HCT116 (cell line): ENCODE measurements at regions not wholly inside any gene's neighbourhood (a gene's known extent, or its start where the extent isn't known, plus 50 kb on each side); places are given as distances from the start of the nearest gene placed in this dataset.

Experiments
- ATAC-seq: fragments of 200-7000 bp; cut with Tn5 transposase; 2 replicates; pipeline ENCODE4 v1.9.1; 2020; ENCODE audit warnings: mild to moderate bottlenecking, moderate library complexity
- BruUV-seq: library from RNA; stranded (reverse); fragments of 400-500 nt; replicated peaks from 2 replicates; lab custom pipeline; 2021; lab: Mats Ljungman, UMichigan
- CTCF ChIA-PET: fragments of 300-600 bp; sonication (Branson Sonifier 250); formaldehyde crosslinking; loops from one replicate; lab custom pipeline; 2021; ENCODE audit warnings: antibody characterized with exemption; lab: Charles Lee
- POLR2A ChIA-PET: fragments of 300-600, 350-600 bp; sonication (Branson Sonifier 250); formaldehyde crosslinking; loops from one replicate; lab custom pipeline; 2021; ENCODE audit warnings: antibody characterized with exemption; lab: Charles Lee
- RAD21 ChIA-PET, 2 experiments: fragments of 300-600 bp; sonication (Branson Sonifier 250); formaldehyde crosslinking; loops; one replicate each; lab custom pipeline; 2023; ENCODE audit warnings: low total read pairs in 2 of 2; ENCODE audit not compliant: uncharacterized antibody in 2 of 2, unreplicated experiment in 2 of 2, low non-redundant PET in 1 of 2; lab: Charles Lee
- DNase-seq: peaks from one replicate; pipeline ENCODE4 v3.0.0-alpha.2; 2010; ENCODE audit warnings: low read depth, low spot score
- H2AFZ ChIP-seq: fragments of 200-600 bp; shearing (Covaris generic), sonication (generic); 2 replicates; pipeline ENCODE4 v1.6.1; 2017; ENCODE audit warnings: low read depth, mixed run types, mixed read lengths, antibody characterized with exemption, low read length; ENCODE audit not compliant: poor library complexity, severe bottlenecking
- H3K27ac ChIP-seq: 2 replicates; pipeline ENCODE4 v1.5.1; 2012; ENCODE audit warnings: low read depth, low read length
- H3K27me3 ChIP-seq: fragments of 200-600 bp; sonication (generic); 2 replicates; pipeline ENCODE4 v1.6.1; 2016; ENCODE audit warnings: mixed run types, low read length, mixed read lengths; ENCODE audit not compliant: insufficient read depth
- H3K36me3 ChIP-seq, 2 experiments: fragments of 200-500 bp in 1 of 2; fragments of 200-600 bp in 1 of 2; sonication (Bioruptor generic) in 1 of 2; sonication (generic) in 1 of 2; 2 replicates each; pipeline versions ENCODE4 v1.5.1 to v1.6.1; 2014 to 2016; ENCODE audit warnings: low read length in 2 of 2, inconsistent platforms in 1 of 2, mixed read lengths in 1 of 2, mixed run types in 1 of 2; ENCODE audit not compliant: insufficient read depth in 2 of 2, control insufficient read depth in 1 of 2
- H3K4me1 ChIP-seq, 2 experiments: fragments of 200-600 bp in 1 of 2; sonication (generic) in 1 of 2; 2 replicates each; pipeline versions ENCODE4 v1.5.1 to v1.6.1; 2012 to 2017; ENCODE audit warnings: low read length in 2 of 2, inconsistent platforms in 1 of 2, mild to moderate bottlenecking in 1 of 2, mixed read lengths in 1 of 2, mixed run types in 1 of 2, moderate library complexity in 1 of 2; ENCODE audit not compliant: insufficient read depth in 2 of 2, control insufficient read depth in 1 of 2
- H3K4me2 ChIP-seq: fragments of 200-600 bp; sonication (generic); 2 replicates; pipeline ENCODE4 v1.6.1; 2017; ENCODE audit warnings: mixed run types, low read length, mixed read lengths
- H3K4me3 ChIP-seq, 2 experiments: fragments of 200-600 bp in 1 of 2; sonication (generic) in 1 of 2; replicated peaks in 1 of 2; 2 replicates each; pipeline ENCODE4 v1.5.1; 2011 to 2016; ENCODE audit warnings: low read length in 2 of 2, control low read depth in 1 of 2, low read depth in 1 of 2, mild to moderate bottlenecking in 1 of 2, mixed read lengths in 1 of 2, mixed run types in 1 of 2
- H3K79me2 ChIP-seq: fragments of 200-600 bp; sonication (generic); 2 replicates; pipeline ENCODE4 v1.6.1; 2017; ENCODE audit warnings: mild to moderate bottlenecking, mixed run types, low read length, moderate library complexity, mixed read lengths; ENCODE audit not compliant: insufficient read depth
- H3K9ac ChIP-seq: fragments of 200-600 bp; sonication (generic); 2 replicates; pipeline ENCODE4 v1.6.1; 2016; ENCODE audit warnings: low read length, mixed read lengths
- H3K9me2 ChIP-seq: fragments of 200-600 bp; sonication (generic), shearing (Covaris generic); 2 replicates; pipeline ENCODE4 v1.6.1; 2017; ENCODE audit warnings: mixed run types, mild to moderate bottlenecking, moderate library complexity; ENCODE audit not compliant: insufficient read depth
- H3K9me3 ChIP-seq, 2 experiments: fragments of 200-500 bp in 1 of 2; fragments of 200-600 bp in 1 of 2; sonication (Bioruptor generic) in 1 of 2; sonication (generic) in 1 of 2; 2 replicates each; pipeline ENCODE4 v1.6.1; 2014 to 2017; ENCODE audit warnings: low read length in 2 of 2, mixed read lengths in 2 of 2, inconsistent platforms in 1 of 2, low read depth in 1 of 2, mild to moderate bottlenecking in 1 of 2, mixed run types in 1 of 2, moderate library complexity in 1 of 2; ENCODE audit not compliant: control insufficient read depth in 1 of 2, insufficient read depth in 1 of 2
- H4K20me1 ChIP-seq: fragments of 200-600 bp; sonication (generic), shearing (Covaris generic); 2 replicates; pipeline ENCODE4 v1.6.1; 2017; ENCODE audit warnings: mixed run types, mild to moderate bottlenecking, moderate library complexity; ENCODE audit not compliant: insufficient read depth
- CBX3 ChIP-seq: IDR thresholded peaks from 2 replicates; pipeline ENCODE4 v1.6.1; 2012; ENCODE audit warnings: low read depth
- CEBPB ChIP-seq: IDR thresholded peaks from 2 replicates; pipeline ENCODE4 v1.6.1; 2012; ENCODE audit warnings: low read depth
- EGR1 ChIP-seq: IDR thresholded peaks from 2 replicates; pipeline ENCODE4 v1.6.1; 2012; ENCODE audit warnings: low read depth
- ELF1 ChIP-seq: IDR thresholded peaks from 2 replicates; pipeline ENCODE4 v1.6.1; 2012; ENCODE audit warnings: low read depth, borderline replicate concordance
- EZH2 ChIP-seq: fragments of 200-600 bp; sonication (generic); IDR thresholded peaks from 2 replicates; pipeline ENCODE4 v1.6.1; 2017; ENCODE audit warnings: antibody characterized with exemption, mixed run types
- FOSL1 ChIP-seq: IDR thresholded peaks from 2 replicates; pipeline ENCODE4 v1.6.1; 2012; ENCODE audit warnings: low read depth
- JUND ChIP-seq: IDR thresholded peaks from 2 replicates; pipeline ENCODE4 v1.6.1; 2012
- RAD21 ChIP-seq: IDR thresholded peaks from 2 replicates; pipeline ENCODE4 v1.6.1; 2012; ENCODE audit warnings: low read depth, mild to moderate bottlenecking
- SIN3A ChIP-seq: IDR thresholded peaks from 2 replicates; pipeline ENCODE4 v1.6.1; 2012; ENCODE audit warnings: low read depth
- SP1 ChIP-seq: IDR thresholded peaks from 2 replicates; pipeline ENCODE4 v1.6.1; 2012; ENCODE audit warnings: low read depth
- SRF ChIP-seq: IDR thresholded peaks from 2 replicates; pipeline ENCODE4 v1.6.1; 2012; ENCODE audit warnings: low read depth
- TCF7L2 ChIP-seq: IDR thresholded peaks from 2 replicates; pipeline ENCODE4 v1.7.0; 2011; ENCODE audit warnings: borderline replicate concordance, inconsistent platforms; ENCODE audit not compliant: insufficient read depth, insufficient read length; ENCODE audit errors: extremely low read depth
- ZNF274 ChIP-seq: fragments of 200-500 bp; sonication (Bioruptor generic); IDR thresholded peaks from 2 replicates; pipeline ENCODE4 v1.6.1; 2014; ENCODE audit warnings: mild to moderate bottlenecking, low read depth, low read length, inconsistent platforms
- intact Hi-C: fragments of 100-400 bp; cut with micrococcal nuclease; formaldehyde crosslinking; loops from 2 replicates; pipeline ENCODE4 v1.10.0; 2022
- TF ChIP-seq, protein P1 (sequence below): IDR thresholded peaks from 2 replicates; pipeline ENCODE4 v1.6.1; 2012
- TF ChIP-seq, protein P2 (sequence below): IDR thresholded peaks from 2 replicates; pipeline ENCODE4 v1.6.1; 2012; ENCODE audit warnings: low read depth
- TF ChIP-seq, protein P3 (sequence below): IDR thresholded peaks from 2 replicates; pipeline ENCODE4 v1.6.1; 2011; ENCODE audit warnings: mild to moderate bottlenecking, low read length, moderate library complexity; ENCODE audit not compliant: insufficient replicate concordance; ENCODE audit errors: extremely low read depth
- TF ChIP-seq, protein P4 (sequence below): IDR thresholded peaks from 2 replicates; pipeline ENCODE4 v1.6.1; 2012

DNA sequence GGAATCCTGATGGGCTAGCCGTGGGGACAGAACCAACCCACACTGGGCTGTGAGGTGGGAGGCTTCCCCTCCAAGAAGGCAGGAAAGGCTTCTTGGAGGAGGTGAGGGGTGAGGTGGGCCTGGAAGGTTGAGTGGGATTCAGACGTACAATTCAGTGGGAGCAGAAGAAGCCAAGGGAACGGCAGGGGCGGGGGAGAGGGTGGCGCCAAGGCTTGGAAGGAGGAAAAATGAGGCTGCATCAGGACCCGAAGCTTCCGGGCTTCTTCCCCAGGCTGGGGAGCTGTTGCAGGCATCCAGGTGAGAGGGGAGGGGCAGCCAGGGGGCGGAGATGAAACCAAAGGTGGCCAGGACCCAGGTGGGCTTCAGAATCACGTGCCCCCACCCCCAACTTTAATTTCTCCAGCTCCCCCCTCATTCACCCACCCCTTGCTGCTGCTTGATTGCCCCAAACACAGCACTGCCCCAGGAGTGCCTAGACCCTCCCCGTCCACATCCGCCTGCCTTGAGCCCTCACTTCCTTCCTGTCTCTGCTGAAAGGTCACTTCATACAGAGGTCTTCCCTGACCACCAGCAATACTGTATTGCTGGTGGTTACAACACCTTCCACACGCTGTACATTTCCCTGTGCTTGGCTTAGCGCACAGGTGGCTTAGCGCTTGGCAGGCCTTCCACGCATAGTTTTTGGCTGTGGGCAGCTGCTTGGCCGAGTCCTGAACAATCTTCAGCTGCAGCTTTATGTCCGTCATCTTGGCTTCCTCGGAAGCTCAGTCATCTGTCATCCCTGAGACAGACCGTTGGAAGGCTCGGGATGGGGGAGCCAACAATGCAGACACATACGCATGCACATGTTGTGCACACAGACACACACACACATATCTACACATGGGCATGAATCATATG lies 193.5 kb downstream of the RGS3 start:
- no peaks in the 10 kb centered on the region for H4K20me1 ChIP-seq
- H3K9me2 ChIP-seq = no peaks in the 10 kb centered on the region
- H3K79me2 ChIP-seq = no peaks in the 10 kb centered on the region
- H3K27ac ChIP-seq = no peak overlapping the region
- ATAC-seq (no peak), DNase-seq (no peak)
- ChIA-PET RAD21 (interaction anchor here (0.9 to 5.8 kb wide), 13 partner anchors 34 to 382 kb away, joined by 3 to 68 read pairs (median 9); partner anchors contain the start of genes CDC26 (in 1 of the 2) and PRPF4 (in 1 of the 2)), POLR2A (interaction anchor here (1.1 kb wide), 2 partner anchors 55 to 382 kb away, joined by 4 read pairs; partner anchors contain the start of genes CDC26 and PRPF4), CTCF (interaction anchor here (0.6 to 8.8 kb wide), 20 partner anchors 8 to 812 kb away, joined by 3 to 287 read pairs (median 8); partner anchors contain the start of genes ALAD, CDC26, HDHD3 and PRPF4)
- H3K4me2 ChIP-seq = no peak overlapping the region
- H3K27me3 ChIP-seq = peaks cover 14% of the 10 kb centered on the region; the same call in 1 of the 2 replicates
- H3K9ac ChIP-seq = no peak overlapping the region
- H2AFZ ChIP-seq = no peak overlapping the region
- no peaks in the 10 kb centered on the region for H3K36me3 ChIP-seq
- TF ChIP-seq RAD21 (no peak), ELF1 (no peak), TCF7L2 (no peak), JUND (no peak), SIN3A (no peak), FOSL1 (no peak), CEBPB (no peak), SRF (no peak), ZNF274 (no peak), EZH2 (no peak), EGR1 (no peak), CBX3 (no peak), SP1 (no peak)
- TF ChIP-seq, protein P1, sequence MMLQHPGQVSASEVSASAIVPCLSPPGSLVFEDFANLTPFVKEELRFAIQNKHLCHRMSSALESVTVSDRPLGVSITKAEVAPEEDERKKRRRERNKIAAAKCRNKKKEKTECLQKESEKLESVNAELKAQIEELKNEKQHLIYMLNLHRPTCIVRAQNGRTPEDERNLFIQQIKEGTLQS = no peak
- TF ChIP-seq, protein P2, sequence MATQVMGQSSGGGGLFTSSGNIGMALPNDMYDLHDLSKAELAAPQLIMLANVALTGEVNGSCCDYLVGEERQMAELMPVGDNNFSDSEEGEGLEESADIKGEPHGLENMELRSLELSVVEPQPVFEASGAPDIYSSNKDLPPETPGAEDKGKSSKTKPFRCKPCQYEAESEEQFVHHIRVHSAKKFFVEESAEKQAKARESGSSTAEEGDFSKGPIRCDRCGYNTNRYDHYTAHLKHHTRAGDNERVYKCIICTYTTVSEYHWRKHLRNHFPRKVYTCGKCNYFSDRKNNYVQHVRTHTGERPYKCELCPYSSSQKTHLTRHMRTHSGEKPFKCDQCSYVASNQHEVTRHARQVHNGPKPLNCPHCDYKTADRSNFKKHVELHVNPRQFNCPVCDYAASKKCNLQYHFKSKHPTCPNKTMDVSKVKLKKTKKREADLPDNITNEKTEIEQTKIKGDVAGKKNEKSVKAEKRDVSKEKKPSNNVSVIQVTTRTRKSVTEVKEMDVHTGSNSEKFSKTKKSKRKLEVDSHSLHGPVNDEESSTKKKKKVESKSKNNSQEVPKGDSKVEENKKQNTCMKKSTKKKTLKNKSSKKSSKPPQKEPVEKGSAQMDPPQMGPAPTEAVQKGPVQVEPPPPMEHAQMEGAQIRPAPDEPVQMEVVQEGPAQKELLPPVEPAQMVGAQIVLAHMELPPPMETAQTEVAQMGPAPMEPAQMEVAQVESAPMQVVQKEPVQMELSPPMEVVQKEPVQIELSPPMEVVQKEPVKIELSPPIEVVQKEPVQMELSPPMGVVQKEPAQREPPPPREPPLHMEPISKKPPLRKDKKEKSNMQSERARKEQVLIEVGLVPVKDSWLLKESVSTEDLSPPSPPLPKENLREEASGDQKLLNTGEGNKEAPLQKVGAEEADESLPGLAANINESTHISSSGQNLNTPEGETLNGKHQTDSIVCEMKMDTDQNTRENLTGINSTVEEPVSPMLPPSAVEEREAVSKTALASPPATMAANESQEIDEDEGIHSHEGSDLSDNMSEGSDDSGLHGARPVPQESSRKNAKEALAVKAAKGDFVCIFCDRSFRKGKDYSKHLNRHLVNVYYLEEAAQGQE = no peak
- TF ChIP-seq, protein P3, sequence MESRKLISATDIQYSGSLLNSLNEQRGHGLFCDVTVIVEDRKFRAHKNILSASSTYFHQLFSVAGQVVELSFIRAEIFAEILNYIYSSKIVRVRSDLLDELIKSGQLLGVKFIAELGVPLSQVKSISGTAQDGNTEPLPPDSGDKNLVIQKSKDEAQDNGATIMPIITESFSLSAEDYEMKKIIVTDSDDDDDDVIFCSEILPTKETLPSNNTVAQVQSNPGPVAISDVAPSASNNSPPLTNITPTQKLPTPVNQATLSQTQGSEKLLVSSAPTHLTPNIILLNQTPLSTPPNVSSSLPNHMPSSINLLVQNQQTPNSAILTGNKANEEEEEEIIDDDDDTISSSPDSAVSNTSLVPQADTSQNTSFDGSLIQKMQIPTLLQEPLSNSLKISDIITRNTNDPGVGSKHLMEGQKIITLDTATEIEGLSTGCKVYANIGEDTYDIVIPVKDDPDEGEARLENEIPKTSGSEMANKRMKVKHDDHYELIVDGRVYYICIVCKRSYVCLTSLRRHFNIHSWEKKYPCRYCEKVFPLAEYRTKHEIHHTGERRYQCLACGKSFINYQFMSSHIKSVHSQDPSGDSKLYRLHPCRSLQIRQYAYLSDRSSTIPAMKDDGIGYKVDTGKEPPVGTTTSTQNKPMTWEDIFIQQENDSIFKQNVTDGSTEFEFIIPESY = no peak
- TF ChIP-seq, protein P4, sequence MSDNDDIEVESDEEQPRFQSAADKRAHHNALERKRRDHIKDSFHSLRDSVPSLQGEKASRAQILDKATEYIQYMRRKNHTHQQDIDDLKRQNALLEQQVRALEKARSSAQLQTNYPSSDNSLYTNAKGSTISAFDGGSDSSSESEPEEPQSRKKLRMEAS = no peak
- H3K9me3 ChIP-seq = no peaks in the 10 kb centered on the region
- H3K4me1 ChIP-seq = peaks cover 0 to 15% of the 10 kb centered on the region in 2 experiments; a peak in 1 of 4 replicates
- H3K4me3 ChIP-seq = no peak overlapping the region
- no TSS peak for BruUV-seq
- intact Hi-C loops = loop anchor here (5.0 to 10.0 kb wide), 3 partner anchors 352 to 735 kb away; partner anchors contain the start of gene RNF183
